GM21381 (cell line): ENCODE measurements at regions not wholly inside any gene's neighbourhood (a gene's known extent, or its start where the extent isn't known, plus 50 kb on each side); places are given as distances from the start of the nearest gene placed in this dataset.

ENCODE experiments used
- ATAC-seq: cut with Tn5 transposase; IDR thresholded peaks from one replicate; pipeline ENCODE4 v1.9.1; 2021; ENCODE audit warnings: mild to moderate bottlenecking, moderate library complexity; ENCODE audit not compliant: unreplicated experiment

- ATAC-seq = no peak
Observed at GRCh38 chr1:208879022-208879421, 634.8 kb upstream of the PLXNA2 start.

GRCh38 chr1:208880433-208881100 is 636.4 kb upstream of the PLXNA2 start:
- ATAC-seq = no peak

- ATAC-seq = no peak
Observed at GRCh38 chr1:208885060-208885459, 640.9 kb upstream of the PLXNA2 start.

- ATAC-seq = no peak
Observed at GRCh38 chr1:208885650-208886049, 641.5 kb upstream of the PLXNA2 start.

- no peak for ATAC-seq
Observed at GRCh38 chr1:208888376-208888775, 644.2 kb upstream of the PLXNA2 start.

GRCh38 chr1:208892147-208892546 is 648.0 kb upstream of the PLXNA2 start:
- no peak for ATAC-seq

GRCh38 chr1:208893251-208893650 is 649.1 kb upstream of the PLXNA2 start:
- ATAC-seq = no peak

- no peak for ATAC-seq
Observed at GRCh38 chr1:208895181-208895580, 651.0 kb upstream of the PLXNA2 start.

- no peak for ATAC-seq
Observed at GRCh38 chr1:208895820-208896219, 651.6 kb upstream of the PLXNA2 start.

GRCh38 chr1:208896768-208897167 is 652.6 kb upstream of the PLXNA2 start:
- ATAC-seq = no peak

GRCh38 chr1:208899438-208899837 is 655.3 kb upstream of the PLXNA2 start:
- ATAC-seq = no peak

- no peak for ATAC-seq
Observed at GRCh38 chr1:208903251-208903905, 659.2 kb upstream of the PLXNA2 start.

- ATAC-seq = no peak
Observed at GRCh38 chr1:208907790-208908189, 663.6 kb upstream of the PLXNA2 start.

GRCh38 chr1:208909011-208909984 is 665.1 kb upstream of the PLXNA2 start:
- no peak for ATAC-seq

GRCh38 chr1:208910161-208910560 is 666.0 kb upstream of the PLXNA2 start:
- no peak for ATAC-seq

GRCh38 chr1:208917281-208917680 is 666.2 kb upstream of the CAMK1G start:
- no peak for ATAC-seq

- no peak for ATAC-seq
Observed at GRCh38 chr1:208917723-208918122, 665.8 kb upstream of the CAMK1G start.

- ATAC-seq = no peak
Observed at GRCh38 chr1:208918160-208918559, 665.4 kb upstream of the CAMK1G start.

GRCh38 chr1:208919371-208919770 is 664.1 kb upstream of the CAMK1G start:
- ATAC-seq = no peak

- no peak for ATAC-seq
Observed at GRCh38 chr1:208921259-208921658, 662.3 kb upstream of the CAMK1G start.

GRCh38 chr1:208923456-208923855 is 660.1 kb upstream of the CAMK1G start:
- no peak for ATAC-seq
